Transverse colon (tissue), 4 donors: ENCODE measurements at regions not wholly inside any gene's neighbourhood (a gene's known extent, or its start where the extent isn't known, plus 50 kb on each side); places are given as distances from the start of the nearest gene placed in this dataset.

Source experiments
- DNase-seq: peaks from one replicate; pipeline ENCODE4 v3.0.0-alpha.2; 2019
- H3K27ac ChIP-seq, 4 donors: fragments of 200-600 bp; sonication (generic); 2 replicates each; pipeline ENCODE4 v1.5.1; 2016 to 2018; ENCODE audit warnings: inconsistent platforms in 4 of 4
- H3K27me3 ChIP-seq: fragments of 200-600 bp; sonication (generic); 2 replicates; pipeline ENCODE4 v1.5.1; 2017; ENCODE audit warnings: inconsistent platforms
- H3K36me3 ChIP-seq, 4 donors: fragments of 200-600 bp; sonication (generic); 2 replicates each; pipeline ENCODE4 v1.5.1; 2017 to 2019; ENCODE audit warnings: inconsistent platforms in 4 of 4
- H3K4me1 ChIP-seq, 4 donors: fragments of 200-600 bp; sonication (generic); 2 replicates each; pipeline ENCODE4 v1.5.1; 2017 to 2020; ENCODE audit warnings: inconsistent platforms in 4 of 4
- H3K4me3 ChIP-seq, 4 donors: fragments of 200-600 bp; sonication (generic); 1 replicate in 1 of 4; 2 replicates in 3 of 4; pipeline versions ENCODE4 v1.5.1 to v1.6.1; 2017 to 2019; ENCODE audit warnings: inconsistent platforms in 4 of 4
- H3K9me3 ChIP-seq, 2 donors: fragments of 200-600 bp; sonication (generic); 2 replicates each; pipeline ENCODE4 v1.5.1; 2017 to 2019; ENCODE audit warnings: inconsistent platforms in 2 of 2
- EP300 ChIP-seq: sonication (generic); formaldehyde crosslinking; IDR thresholded peaks from one replicate; pipeline ENCODE4 v1.6.1; 2017; ENCODE audit warnings: antibody characterized with exemption, low read depth
- POLR2A ChIP-seq: fragments of 450-650 bp; IDR thresholded peaks from one replicate; pipeline ENCODE4 v1.6.1; 2016; ENCODE audit warnings: antibody characterized with exemption, mild to moderate bottlenecking, moderate library complexity
- POLR2AphosphoS5 ChIP-seq, 3 donors: sonication (generic); formaldehyde crosslinking; IDR thresholded peaks; one replicate each; pipeline ENCODE4 v1.6.1; 2016; ENCODE audit warnings: antibody characterized with exemption in 3 of 3
- WGBS, 2 donors: methylation state at CpG; one replicate each; pipeline ENCODE4 v1.1.5; 2018; ENCODE audit warnings: low coverage in 1 of 2; 5-methylcytosine and 5-hydroxymethylcytosine counted together
- in situ Hi-C, 4 donors: fragments of 200-750 bp; cut with MboI; loops; one replicate each; pipeline versions ENCODE4 v1.15.0 to v1.15.1; 2017; ENCODE audit warnings: low sequenced_read_pairs in 3 of 4, low pct_ligation_motif_present in 1 of 4, low pct_unique_long_range_greater_than_20kb in 1 of 4
- intact Hi-C: fragments of 100-400 bp; cut with DNase I; formaldehyde crosslinking; loops from one replicate; pipeline ENCODE4 v1.15.1; 2023; ENCODE audit warnings: low total_unique reads
- TF ChIP-seq, protein P1 (sequence below), 5 experiments: fragments of 200-600 bp in 3 of 5; fragments of 450-650 bp in 2 of 5; sonication (generic) in 3 of 5; IDR thresholded peaks; 1 replicate in 2 of 5; 2 replicates in 3 of 5; pipeline ENCODE4 v1.5.1; 2016 to 2017; ENCODE audit warnings: antibody characterized with exemption in 5 of 5, inconsistent platforms in 3 of 5, mild to moderate bottlenecking in 2 of 5, moderate library complexity in 1 of 5

GRCh38 chr2:193253014-193253530, 1058.3 kb upstream of the TMEFF2 start:
- H3K4me1 ChIP-seq, result peaks cover 0 to 18% (median 6%) of the 10 kb centered on the region in 4 donors
- no peak for DNase-seq
- TF ChIP-seq, protein P1, sequence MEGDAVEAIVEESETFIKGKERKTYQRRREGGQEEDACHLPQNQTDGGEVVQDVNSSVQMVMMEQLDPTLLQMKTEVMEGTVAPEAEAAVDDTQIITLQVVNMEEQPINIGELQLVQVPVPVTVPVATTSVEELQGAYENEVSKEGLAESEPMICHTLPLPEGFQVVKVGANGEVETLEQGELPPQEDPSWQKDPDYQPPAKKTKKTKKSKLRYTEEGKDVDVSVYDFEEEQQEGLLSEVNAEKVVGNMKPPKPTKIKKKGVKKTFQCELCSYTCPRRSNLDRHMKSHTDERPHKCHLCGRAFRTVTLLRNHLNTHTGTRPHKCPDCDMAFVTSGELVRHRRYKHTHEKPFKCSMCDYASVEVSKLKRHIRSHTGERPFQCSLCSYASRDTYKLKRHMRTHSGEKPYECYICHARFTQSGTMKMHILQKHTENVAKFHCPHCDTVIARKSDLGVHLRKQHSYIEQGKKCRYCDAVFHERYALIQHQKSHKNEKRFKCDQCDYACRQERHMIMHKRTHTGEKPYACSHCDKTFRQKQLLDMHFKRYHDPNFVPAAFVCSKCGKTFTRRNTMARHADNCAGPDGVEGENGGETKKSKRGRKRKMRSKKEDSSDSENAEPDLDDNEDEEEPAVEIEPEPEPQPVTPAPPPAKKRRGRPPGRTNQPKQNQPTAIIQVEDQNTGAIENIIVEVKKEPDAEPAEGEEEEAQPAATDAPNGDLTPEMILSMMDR (IDR thresholded peaks at IDR 0.05), result no peak
- TF ChIP-seq POLR2A (no peak), EP300 (no peak), POLR2AphosphoS5 (IDR thresholded peaks at IDR 0.05) (no peak)

GRCh38 chr2:193251909-193252308, 1057.2 kb upstream of the TMEFF2 start:
- no peak for TF ChIP-seq POLR2A
- TF ChIP-seq, protein P1 (IDR thresholded peaks at IDR 0.05), result no peak
- TF ChIP-seq POLR2AphosphoS5 (IDR thresholded peaks at IDR 0.05), result no peak
- TF ChIP-seq EP300, result no peak
- Histone ChIP-seq H3K36me3 (no peaks in the 10 kb centered on the region), H3K4me3 (no peak overlapping the region), H3K4me1 (peaks cover 0 to 18% (median 6%) of the 10 kb centered on the region in 4 donors), H3K27me3 (no peaks in the 10 kb centered on the region), H3K27ac (no peak overlapping the region), H3K9me3 (no peaks in the 10 kb centered on the region)
- intact Hi-C loops, result no loop called here
- no peak for DNase-seq
- WGBS, 2 donors, result 60 to 69% methylated on average over 3 of the region's 3 CpGs
- in situ Hi-C loops, result no loop called here

More at GRCh38 chr2:193253014-193253530, 1058.3 kb upstream of the TMEFF2 start:
- Histone ChIP-seq H3K36me3 (no peaks in the 10 kb centered on the region), H3K27ac (no peak overlapping the region), H3K4me3 (no peak overlapping the region), H3K27me3 (no peaks in the 10 kb centered on the region), H3K9me3 (no peaks in the 10 kb centered on the region)
- in situ Hi-C loops, result no loop called here
- intact Hi-C loops, result no loop called here

DNA sequence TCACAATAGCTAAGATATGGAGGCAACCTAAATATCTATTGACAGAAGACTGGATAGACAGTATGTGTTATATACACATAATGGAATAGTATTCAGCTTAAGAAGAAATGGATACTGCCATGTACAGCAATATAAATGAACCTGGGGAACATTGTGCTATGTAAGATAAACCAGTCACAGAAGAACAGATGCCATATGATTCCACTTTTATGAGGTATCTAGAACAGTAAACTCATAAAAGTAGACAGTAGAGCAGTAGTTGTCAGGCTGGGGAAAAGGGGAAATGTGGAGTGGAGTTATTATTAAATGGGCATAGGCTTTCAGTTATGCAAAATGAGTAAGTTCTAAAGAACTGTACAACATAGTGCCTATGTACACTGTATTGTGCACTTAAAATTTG, 1055.7 kb upstream of the TMEFF2 start:
- intact Hi-C loops, result no loop called here
- DNase-seq, result no peak
- Histone ChIP-seq H3K27me3 (no peaks in the 10 kb centered on the region), H3K4me3 (no peak overlapping the region), H3K27ac (no peak overlapping the region), H3K9me3 (no peaks in the 10 kb centered on the region), H3K4me1 (peaks cover 0 to 18% (median 6%) of the 10 kb centered on the region in 4 donors), H3K36me3 (no peaks in the 10 kb centered on the region)
- in situ Hi-C loops, result no loop called here
- TF ChIP-seq POLR2A, result no peak
- TF ChIP-seq POLR2AphosphoS5 (IDR thresholded peaks at IDR 0.05), result peak in 2 of 3 donors; percentile 9 to 56

GRCh38 chr2:193240752-193241151, 1046.0 kb upstream of the TMEFF2 start:
- intact Hi-C loops (no loop called here), in situ Hi-C loops (no loop called here)

More at GRCh38 chr2:193240752-193241151, 1046.0 kb upstream of the TMEFF2 start:
- Histone ChIP-seq H3K36me3 (no peaks in the 10 kb centered on the region), H3K27ac (no peak overlapping the region), H3K4me1 (no peaks in the 10 kb centered on the region), H3K27me3 (no peaks in the 10 kb centered on the region), H3K9me3 (no peaks in the 10 kb centered on the region), H3K4me3 (no peak overlapping the region)
- no peak for DNase-seq
- no peak for TF ChIP-seq POLR2A
- TF ChIP-seq EP300, result no peak
- TF ChIP-seq, protein P1 (IDR thresholded peaks at IDR 0.05), result peak in 2 of 5 experiments; percentile 9 to 25
- WGBS, 2 donors, result 67 to 90% methylated on average over 1 of the region's 1 CpG
